ENCODE measurements at regions not wholly inside any gene's neighbourhood (a gene's known extent, or its start where the extent isn't known, plus 50 kb on each side); places are given as distances from the start of the nearest gene placed in this dataset.

- peaks cover 0 to 6% of the 10 kb centered on the region in 2 donors for H3K9me3 Mint-ChIP-seq
- no peaks in the 10 kb centered on the region for H3K4me1 Mint-ChIP-seq
- no peak overlapping the region for H3K27ac Mint-ChIP-seq
- peaks cover 33 to 38% of the 10 kb centered on the region in 2 donors for H3K27me3 Mint-ChIP-seq
- ATAC-seq (replicated peaks): no peak
- H3K4me3 Mint-ChIP-seq: no peak overlapping the region
- DNase-seq: no peak
- no peaks in the 10 kb centered on the region for H3K36me3 Mint-ChIP-seq
Measured at GRCh38 chr11:120040151-120040840, 97.6 kb downstream of the TRIM29 start.

- H3K4me3 Mint-ChIP-seq: no peak overlapping the region
- ATAC-seq (replicated peaks) (no peak), DNase-seq (no peak)
- no peaks in the 10 kb centered on the region for H3K36me3 Mint-ChIP-seq
- H3K27ac Mint-ChIP-seq: no peak overlapping the region
- H3K27me3 Mint-ChIP-seq: peaks cover 29% of the 10 kb centered on the region in 2 donors
- H3K4me1 Mint-ChIP-seq: no peaks in the 10 kb centered on the region
- peaks cover 0 to 5% of the 10 kb centered on the region in 2 donors for H3K9me3 Mint-ChIP-seq
Measured at GRCh38 chr11:120039039-120039438, 98.9 kb downstream of the TRIM29 start.

DNA sequence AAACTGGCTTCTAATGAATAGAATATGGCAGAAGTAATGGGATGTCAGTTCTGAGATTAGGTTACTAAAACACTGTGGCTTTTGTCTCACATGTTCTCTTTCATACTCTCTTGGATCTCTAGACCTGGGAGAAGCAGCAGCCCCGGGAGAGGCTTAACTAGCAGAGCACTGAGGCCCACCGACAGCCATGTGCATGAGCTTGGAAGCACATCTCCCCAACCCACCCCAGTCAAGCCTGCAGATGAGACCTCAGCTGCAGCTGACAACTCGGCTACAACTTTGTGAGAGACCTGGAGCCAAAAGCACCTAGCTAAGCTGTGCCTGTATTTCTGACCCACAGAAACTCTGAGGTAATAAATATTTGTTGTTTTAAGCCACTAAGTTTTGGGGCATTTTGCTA, 100.8 kb downstream of the TRIM29 start:
- H3K36me3 Mint-ChIP-seq: no peaks in the 10 kb centered on the region
- no peaks in the 10 kb centered on the region for H3K4me1 Mint-ChIP-seq
- DNase-seq (no peak), ATAC-seq (replicated peaks) (no peak)
- H3K27ac Mint-ChIP-seq: no peak overlapping the region
- H3K4me3 Mint-ChIP-seq: no peak overlapping the region
- peaks cover 28 to 35% of the 10 kb centered on the region in 2 donors for H3K27me3 Mint-ChIP-seq
- H3K9me3 Mint-ChIP-seq: peaks cover 0 to 5% of the 10 kb centered on the region in 2 donors

DNA sequence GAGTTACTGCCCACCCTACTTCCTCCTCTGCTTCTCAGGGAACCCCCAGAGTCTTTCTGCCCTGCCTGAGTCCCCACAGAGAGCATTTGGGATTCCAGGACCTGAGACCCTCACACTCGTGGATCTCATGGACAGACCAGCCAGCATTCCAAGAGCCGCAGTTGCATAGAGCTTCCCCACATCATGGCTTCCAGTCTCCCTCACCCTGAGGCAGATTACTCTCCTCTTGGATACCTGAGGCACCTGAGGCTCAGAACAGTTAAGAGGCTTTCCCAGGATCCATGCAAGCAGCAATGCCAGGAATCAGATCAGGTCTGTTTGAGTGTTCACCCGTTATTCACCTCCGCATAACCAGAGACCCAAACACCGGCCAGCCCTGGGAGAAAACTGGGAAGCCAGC, 102.2 kb downstream of the TRIM29 start:
- H3K4me1 Mint-ChIP-seq: no peaks in the 10 kb centered on the region
- no peak for ATAC-seq (replicated peaks)
- H3K27me3 Mint-ChIP-seq: peaks cover 26 to 34% of the 10 kb centered on the region in 2 donors

DNA sequence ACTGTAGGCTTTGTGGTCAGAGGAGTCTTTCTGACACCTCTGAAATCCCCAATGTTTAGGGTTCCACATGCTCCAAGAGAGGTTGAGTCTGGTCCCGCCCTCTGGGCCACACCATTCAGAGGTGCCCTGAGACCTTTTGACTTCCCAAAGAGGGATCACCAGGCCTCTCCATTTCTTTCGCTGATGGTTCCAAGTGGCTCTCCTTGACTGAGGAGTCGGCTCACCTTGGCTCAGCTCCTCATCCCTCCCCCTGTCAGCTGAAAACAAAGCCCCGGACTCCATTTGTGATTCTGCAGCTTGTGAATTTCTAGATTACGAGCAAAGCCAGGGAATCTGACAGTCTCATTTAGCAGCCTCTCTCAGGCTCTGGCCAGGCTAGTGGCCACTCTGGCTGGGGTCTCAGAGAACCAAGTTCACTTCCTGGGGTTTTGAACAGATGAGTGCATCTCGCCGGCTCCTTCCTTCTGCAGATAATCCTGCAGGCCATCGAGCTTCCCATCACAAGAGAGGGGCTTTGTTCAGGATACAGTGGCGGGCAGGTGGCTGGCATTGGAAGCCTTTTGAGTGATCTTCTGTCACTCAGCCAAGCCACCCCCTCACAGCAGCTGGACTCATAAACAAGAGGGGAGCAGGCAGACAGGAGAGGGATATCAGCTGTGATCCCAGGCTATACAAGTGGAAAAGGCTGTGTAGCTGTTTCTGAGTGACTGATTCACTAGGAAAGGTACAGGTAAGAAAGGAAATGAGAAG, 102.9 kb downstream of the TRIM29 start:
- ATAC-seq (replicated peaks) (no peak), DNase-seq (no peak)
- Mint-ChIP-seq H3K27me3 (peaks cover 18 to 30% of the 10 kb centered on the region in 2 donors), H3K9me3 (peaks cover 0 to 5% of the 10 kb centered on the region in 2 donors), H3K27ac (no peak overlapping the region), H3K4me1 (no peaks in the 10 kb centered on the region), H3K4me3 (no peak overlapping the region), H3K36me3 (no peaks in the 10 kb centered on the region)

More for the DNA sequence above, 102.2 kb downstream of the TRIM29 start:
- DNase-seq: no peak
- Mint-ChIP-seq H3K36me3 (no peaks in the 10 kb centered on the region), H3K4me3 (no peak overlapping the region), H3K27ac (no peak overlapping the region), H3K9me3 (peaks cover 0 to 5% of the 10 kb centered on the region in 2 donors)

DNA sequence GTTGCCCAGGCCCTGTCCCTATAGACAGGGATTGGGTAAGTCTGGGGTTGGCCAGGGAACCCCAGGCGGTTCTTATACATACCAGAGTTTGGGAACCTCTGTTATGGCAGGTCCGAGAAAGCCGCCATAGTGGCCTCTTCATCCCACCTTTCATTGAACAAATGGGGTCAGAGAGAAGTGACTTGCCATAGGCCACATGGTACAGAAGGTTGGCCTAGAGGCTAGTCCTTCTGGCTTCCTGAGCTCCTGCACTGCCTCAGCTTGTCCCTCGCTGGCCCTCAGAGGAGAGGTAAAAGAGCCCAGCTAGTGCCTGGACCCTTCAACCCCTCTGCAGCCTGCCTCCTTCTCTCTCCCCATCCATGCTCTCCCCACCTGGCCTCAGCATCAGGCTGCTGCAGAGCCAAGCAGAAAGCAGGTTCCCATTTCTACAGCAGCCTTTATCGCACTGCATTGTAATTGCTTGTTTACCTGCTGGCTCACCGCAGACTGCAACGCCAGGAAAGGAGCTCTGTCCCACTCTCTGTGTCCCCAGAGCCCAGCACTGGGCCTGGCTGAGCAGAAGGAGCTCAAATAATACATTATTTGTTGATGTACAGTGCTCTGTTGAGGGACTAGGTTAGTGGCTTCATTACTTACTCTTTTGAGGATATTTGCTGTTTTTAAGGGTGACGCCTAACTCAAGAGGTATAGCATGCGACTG, 103.6 kb downstream of the TRIM29 start:
- Mint-ChIP-seq H3K4me1 (no peaks in the 10 kb centered on the region), H3K9me3 (peaks cover 0 to 5% of the 10 kb centered on the region in 2 donors), H3K27ac (no peak overlapping the region), H3K27me3 (peaks cover 18 to 31% of the 10 kb centered on the region in 2 donors), H3K4me3 (no peak overlapping the region), H3K36me3 (no peaks in the 10 kb centered on the region)
- DNase-seq (no peak), ATAC-seq (replicated peaks) (no peak)

DNA sequence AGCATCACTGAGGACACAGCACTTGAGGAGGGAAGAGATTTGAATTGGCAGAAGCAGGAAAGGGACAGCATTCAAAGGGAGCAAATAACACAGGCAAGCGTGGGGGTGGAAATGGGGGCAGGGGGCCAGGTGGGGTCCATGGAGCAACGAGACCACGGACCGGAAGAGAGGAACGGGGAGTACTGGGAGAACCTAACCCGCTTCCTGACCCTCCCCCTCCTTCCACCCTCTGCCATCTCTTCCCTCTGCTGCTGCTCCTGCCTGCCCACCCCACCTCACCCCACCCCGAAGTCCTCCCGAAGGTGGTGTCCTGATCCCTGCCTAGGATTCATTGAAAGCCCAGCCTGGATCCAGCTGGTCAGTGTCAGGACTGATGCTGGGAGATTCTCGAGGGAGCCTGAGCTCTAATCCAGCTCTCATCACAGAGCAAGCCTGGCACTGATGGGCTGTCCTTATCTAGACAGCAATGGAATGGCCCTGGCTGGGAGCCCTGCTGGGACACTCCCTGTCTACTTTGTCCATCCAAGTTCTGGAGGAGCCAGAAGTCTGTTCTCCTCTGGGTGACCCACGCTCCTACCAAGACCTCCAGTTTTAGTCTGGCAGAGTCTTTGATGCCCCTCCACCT, 105.0 kb downstream of the TRIM29 start:
- ATAC-seq (replicated peaks) (no peak), DNase-seq (no peak)
- no peak overlapping the region for H3K4me3 Mint-ChIP-seq
- no peak overlapping the region for H3K27ac Mint-ChIP-seq
- H3K9me3 Mint-ChIP-seq: peaks cover 0 to 3% of the 10 kb centered on the region in 2 donors
- H3K27me3 Mint-ChIP-seq: peaks cover 21 to 33% of the 10 kb centered on the region in 2 donors
- no peaks in the 10 kb centered on the region for H3K36me3 Mint-ChIP-seq
- no peaks in the 10 kb centered on the region for H3K4me1 Mint-ChIP-seq

GRCh38 chr11:120031612-120032600, 106.0 kb downstream of the TRIM29 start:
- DNase-seq: no peak
- Mint-ChIP-seq H3K9me3 (peaks cover 0 to 1% of the 10 kb centered on the region in 2 donors), H3K27me3 (peaks cover 27 to 39% of the 10 kb centered on the region in 2 donors), H3K4me1 (no peaks in the 10 kb centered on the region), H3K27ac (no peak overlapping the region), H3K36me3 (no peaks in the 10 kb centered on the region), H3K4me3 (no peak overlapping the region)
- no peak for ATAC-seq (replicated peaks)

GRCh38 chr11:120031156-120031555, 106.8 kb downstream of the TRIM29 start:
- Mint-ChIP-seq H3K4me3 (no peak overlapping the region), H3K4me1 (no peaks in the 10 kb centered on the region), H3K9me3 (peaks cover 0 to 1% of the 10 kb centered on the region in 2 donors), H3K27ac (no peak overlapping the region), H3K36me3 (no peaks in the 10 kb centered on the region), H3K27me3 (peaks cover 28 to 39% of the 10 kb centered on the region in 2 donors)
- DNase-seq (no peak), ATAC-seq (replicated peaks) (no peak)

GRCh38 chr11:120030411-120030810, 107.5 kb downstream of the TRIM29 start:
- H3K4me3 Mint-ChIP-seq: no peak overlapping the region
- ATAC-seq (replicated peaks) (no peak), DNase-seq (no peak)
- H3K4me1 Mint-ChIP-seq: no peaks in the 10 kb centered on the region
- no peak overlapping the region for H3K27ac Mint-ChIP-seq
- H3K27me3 Mint-ChIP-seq: peaks cover 28 to 39% of the 10 kb centered on the region in 2 donors
- no peaks in the 10 kb centered on the region for H3K36me3 Mint-ChIP-seq
- peaks cover 0 to 1% of the 10 kb centered on the region in 2 donors for H3K9me3 Mint-ChIP-seq

DNA sequence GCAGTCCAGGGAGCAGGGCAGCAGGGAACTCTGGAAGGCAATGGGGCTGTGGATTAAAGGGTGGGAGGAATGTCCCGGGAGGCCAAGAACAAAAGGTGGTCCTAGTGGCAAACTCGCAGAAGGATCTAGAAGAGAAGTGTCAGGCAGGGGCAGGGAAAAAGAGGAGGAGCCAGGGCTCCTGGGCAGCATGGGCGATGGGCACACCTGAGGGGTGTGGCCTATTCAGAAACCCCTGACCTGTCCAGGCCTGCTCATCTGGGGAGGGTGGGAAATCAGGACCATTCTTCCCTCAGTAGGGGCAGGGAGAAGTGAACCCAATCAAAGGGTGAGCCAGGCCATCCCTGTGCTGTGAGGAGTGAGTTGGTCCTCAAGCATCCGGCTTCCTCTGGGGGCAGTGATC, 108.6 kb downstream of the TRIM29 start:
- ATAC-seq (replicated peaks) (no peak), DNase-seq (no peak)
- no peak overlapping the region for H3K27ac Mint-ChIP-seq
- H3K9me3 Mint-ChIP-seq: peaks cover 0 to 1% of the 10 kb centered on the region in 2 donors
- H3K4me3 Mint-ChIP-seq: no peak overlapping the region
- H3K36me3 Mint-ChIP-seq: no peaks in the 10 kb centered on the region
- H3K27me3 Mint-ChIP-seq: peaks cover 28 to 39% of the 10 kb centered on the region in 2 donors
- H3K4me1 Mint-ChIP-seq: no peaks in the 10 kb centered on the region

GRCh38 chr11:120028897-120029258, 109.0 kb downstream of the TRIM29 start:
- Mint-ChIP-seq H3K4me1 (no peaks in the 10 kb centered on the region), H3K27me3 (peaks cover 30 to 42% of the 10 kb centered on the region in 2 donors), H3K36me3 (no peaks in the 10 kb centered on the region), H3K9me3 (peaks cover 0 to 1% of the 10 kb centered on the region in 2 donors), H3K27ac (no peak overlapping the region), H3K4me3 (no peak overlapping the region)
- ATAC-seq (replicated peaks): no peak
- DNase-seq: no peak

- no peak for ATAC-seq (replicated peaks)
- no peaks in the 10 kb centered on the region for H3K4me1 Mint-ChIP-seq
- H3K27me3 Mint-ChIP-seq: peaks cover 36 to 47% of the 10 kb centered on the region in 2 donors
- H3K27ac Mint-ChIP-seq: no peak overlapping the region
- no peak for DNase-seq
- peaks cover 0 to 1% of the 10 kb centered on the region in 2 donors for H3K9me3 Mint-ChIP-seq
- no peak overlapping the region for H3K4me3 Mint-ChIP-seq
- no peaks in the 10 kb centered on the region for H3K36me3 Mint-ChIP-seq
Measured at GRCh38 chr11:120028181-120028896, 109.6 kb downstream of the TRIM29 start.
